Nephron progenitor cell (in vitro differentiated cells): ENCODE measurements at regions not wholly inside any gene's neighbourhood (a gene's known extent, or its start where the extent isn't known, plus 50 kb on each side); places are given as distances from the start of the nearest gene placed in this dataset.

Source experiments
- DNase-seq: peaks from one replicate; pipeline ENCODE4 v3.0.0; 2021
- H3K27ac Mint-ChIP-seq: 2 replicates; pipeline ENCODE4 v1.8.0; 2021; ENCODE audit warnings: mild to moderate bottlenecking, moderate library complexity, mixed read lengths
- H3K27me3 Mint-ChIP-seq: 2 replicates; pipeline ENCODE4 v1.8.0; 2021; ENCODE audit warnings: mild to moderate bottlenecking, low read depth, mixed read lengths; ENCODE audit not compliant: poor library complexity
- H3K36me3 Mint-ChIP-seq: 2 replicates; pipeline ENCODE4 v1.8.0; 2021; ENCODE audit warnings: low read depth, mixed read lengths
- H3K4me1 Mint-ChIP-seq: 2 replicates; pipeline ENCODE4 v1.8.0; 2021; ENCODE audit warnings: mixed read lengths
- H3K4me3 Mint-ChIP-seq: 2 replicates; pipeline ENCODE4 v1.8.0; 2021; ENCODE audit warnings: mild to moderate bottlenecking, moderate library complexity, mixed read lengths
- H3K9me3 Mint-ChIP-seq: 2 replicates; pipeline ENCODE4 v1.8.0; 2021; ENCODE audit warnings: mild to moderate bottlenecking, moderate library complexity, mixed read lengths
- TF ChIP-seq, protein P1 (sequence below): fragments of 200-600 bp; sonication (generic); IDR thresholded peaks from 2 replicates; pipeline ENCODE4 v1.5.0; 2021; ENCODE audit warnings: antibody characterized with exemption

GRCh38 chr5:5764246-5764645 is 341.8 kb downstream of the ICE1 start:
- no peaks in the 10 kb centered on the region for H3K9me3 Mint-ChIP-seq
- H3K4me3 Mint-ChIP-seq: no peak overlapping the region
- H3K36me3 Mint-ChIP-seq: no peaks in the 10 kb centered on the region
- peaks cover 16% of the 10 kb centered on the region for H3K4me1 Mint-ChIP-seq
- TF ChIP-seq, protein P1, sequence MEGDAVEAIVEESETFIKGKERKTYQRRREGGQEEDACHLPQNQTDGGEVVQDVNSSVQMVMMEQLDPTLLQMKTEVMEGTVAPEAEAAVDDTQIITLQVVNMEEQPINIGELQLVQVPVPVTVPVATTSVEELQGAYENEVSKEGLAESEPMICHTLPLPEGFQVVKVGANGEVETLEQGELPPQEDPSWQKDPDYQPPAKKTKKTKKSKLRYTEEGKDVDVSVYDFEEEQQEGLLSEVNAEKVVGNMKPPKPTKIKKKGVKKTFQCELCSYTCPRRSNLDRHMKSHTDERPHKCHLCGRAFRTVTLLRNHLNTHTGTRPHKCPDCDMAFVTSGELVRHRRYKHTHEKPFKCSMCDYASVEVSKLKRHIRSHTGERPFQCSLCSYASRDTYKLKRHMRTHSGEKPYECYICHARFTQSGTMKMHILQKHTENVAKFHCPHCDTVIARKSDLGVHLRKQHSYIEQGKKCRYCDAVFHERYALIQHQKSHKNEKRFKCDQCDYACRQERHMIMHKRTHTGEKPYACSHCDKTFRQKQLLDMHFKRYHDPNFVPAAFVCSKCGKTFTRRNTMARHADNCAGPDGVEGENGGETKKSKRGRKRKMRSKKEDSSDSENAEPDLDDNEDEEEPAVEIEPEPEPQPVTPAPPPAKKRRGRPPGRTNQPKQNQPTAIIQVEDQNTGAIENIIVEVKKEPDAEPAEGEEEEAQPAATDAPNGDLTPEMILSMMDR: no peak
- peaks cover 7% of the 10 kb centered on the region for H3K27me3 Mint-ChIP-seq
- H3K27ac Mint-ChIP-seq: no peak overlapping the region
- DNase-seq: no peak

DNA sequence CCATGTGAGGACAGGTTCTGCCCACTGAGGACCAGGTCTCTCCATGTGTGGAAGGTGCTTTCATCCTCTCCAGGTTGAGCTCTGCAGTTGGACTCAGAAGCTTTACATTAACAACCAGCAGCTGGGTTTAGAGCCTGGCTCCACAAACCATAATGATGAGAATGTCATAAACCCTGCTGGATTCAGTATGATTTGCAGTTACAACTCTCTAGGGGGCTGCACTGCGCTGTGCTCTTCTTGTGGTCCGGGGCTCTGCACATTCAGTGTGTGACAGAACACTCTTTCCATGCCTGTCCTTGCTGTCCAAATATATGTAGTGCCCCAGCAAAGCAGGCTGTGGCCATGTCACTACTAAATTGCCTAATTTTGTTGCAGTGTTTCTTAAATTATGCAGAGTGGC is 334.3 kb downstream of the ICE1 start:
- Mint-ChIP-seq H3K9me3 (no peaks in the 10 kb centered on the region), H3K4me1 (no peaks in the 10 kb centered on the region), H3K4me3 (no peak overlapping the region), H3K36me3 (no peaks in the 10 kb centered on the region), H3K27ac (no peak overlapping the region), H3K27me3 (peaks cover 5% of the 10 kb centered on the region)
- DNase-seq: no peak
- TF ChIP-seq, protein P1: no peak

GRCh38 chr5:5755888-5756287 is 333.4 kb downstream of the ICE1 start:
- H3K9me3 Mint-ChIP-seq: no peaks in the 10 kb centered on the region
- no peak for DNase-seq
- TF ChIP-seq, protein P1: no peak
- no peaks in the 10 kb centered on the region for H3K4me1 Mint-ChIP-seq
- H3K36me3 Mint-ChIP-seq: no peaks in the 10 kb centered on the region
- H3K27ac Mint-ChIP-seq: no peak overlapping the region
- H3K27me3 Mint-ChIP-seq: peaks cover 8% of the 10 kb centered on the region
- H3K4me3 Mint-ChIP-seq: no peak overlapping the region

- H3K27ac Mint-ChIP-seq: peak overlapping the region; percentile 12
- H3K4me3 Mint-ChIP-seq: no peak overlapping the region
- peaks cover 9% of the 10 kb centered on the region for H3K27me3 Mint-ChIP-seq
- no peaks in the 10 kb centered on the region for H3K4me1 Mint-ChIP-seq
- no peaks in the 10 kb centered on the region for H3K36me3 Mint-ChIP-seq
- DNase-seq: no peak
- TF ChIP-seq, protein P1: no peak
- no peaks in the 10 kb centered on the region for H3K9me3 Mint-ChIP-seq
These were observed 330.4 kb downstream of the ICE1 start for GRCh38 chr5:5752844-5753243.

- DNase-seq: no peak
- H3K27ac Mint-ChIP-seq: no peak overlapping the region
- TF ChIP-seq, protein P1: no peak
- no peaks in the 10 kb centered on the region for H3K36me3 Mint-ChIP-seq
- H3K9me3 Mint-ChIP-seq: peaks cover under 1% of the 10 kb centered on the region
- no peaks in the 10 kb centered on the region for H3K4me1 Mint-ChIP-seq
- peaks cover 9% of the 10 kb centered on the region for H3K27me3 Mint-ChIP-seq
- no peak overlapping the region for H3K4me3 Mint-ChIP-seq
These were observed 329.5 kb downstream of the ICE1 start for GRCh38 chr5:5751987-5752386.

DNA sequence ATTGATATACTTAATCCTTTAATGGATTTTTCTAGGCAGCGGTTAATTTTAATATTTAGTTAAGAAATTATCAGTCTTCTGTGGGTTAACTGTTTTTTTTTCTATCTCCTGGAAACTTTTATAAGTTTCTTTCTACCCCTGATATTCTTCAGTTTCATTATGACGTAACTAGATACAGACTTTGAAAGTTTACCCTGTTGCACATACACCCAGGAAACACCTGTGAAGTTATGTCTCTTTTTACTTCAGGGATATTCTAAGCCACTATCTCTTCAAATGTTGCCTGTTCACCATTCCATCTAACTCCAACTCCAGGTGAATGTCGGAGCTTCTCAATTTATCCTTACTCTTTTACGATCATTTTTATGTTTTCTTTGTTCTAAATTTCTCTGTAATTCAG is 329.0 kb downstream of the ICE1 start:
- Mint-ChIP-seq H3K9me3 (peaks cover 4% of the 10 kb centered on the region), H3K4me3 (no peak overlapping the region), H3K36me3 (no peaks in the 10 kb centered on the region), H3K27ac (no peak overlapping the region), H3K4me1 (no peaks in the 10 kb centered on the region), H3K27me3 (peaks cover 9% of the 10 kb centered on the region)
- TF ChIP-seq, protein P1: no peak
- DNase-seq: no peak
